Prostate gland (tissue), 2 donors: ENCODE measurements at regions not wholly inside any gene's neighbourhood (a gene's known extent, or its start where the extent isn't known, plus 50 kb on each side); places are given as distances from the start of the nearest gene placed in this dataset.

Experiments
- DNase-seq: peaks from one replicate; pipeline ENCODE4 v3.0.0-alpha.2; 2019; ENCODE audit warnings: low spot score
- H3K27ac ChIP-seq, 2 donors: fragments of 200-600 bp; sonication (generic); 2 replicates each; pipeline ENCODE4 v1.5.1; 2017 to 2019
- H3K27me3 ChIP-seq: fragments of 200-600 bp; sonication (generic); replicated peaks from 2 replicates; pipeline ENCODE4 v1.5.1; 2019; ENCODE audit not compliant: insufficient read depth
- H3K36me3 ChIP-seq, 2 donors: fragments of 200-600 bp; sonication (generic); 1 replicate in 1 of 2; 2 replicates in 1 of 2; pipeline versions ENCODE4 v1.5.1 to v1.8.1; 2017 to 2019
- H3K4me1 ChIP-seq: fragments of 200-600 bp; sonication (generic); replicated peaks from 2 replicates; pipeline ENCODE4 v1.5.1; 2019
- H3K4me3 ChIP-seq, 2 donors: fragments of 200-600 bp; sonication (generic); 2 replicates each; pipeline ENCODE4 v1.5.1; 2017 to 2019
- H3K9me3 ChIP-seq: fragments of 200-600 bp; sonication (generic); 2 replicates; pipeline ENCODE4 v1.5.1; 2017
- CTCF ChIP-seq, 4 experiments: fragments of 200-600 bp in 2 of 4; fragments of 450-650 bp in 2 of 4; sonication (generic) in 2 of 4; IDR thresholded peaks; 1 replicate in 3 of 4; 2 replicates in 1 of 4; pipeline ENCODE4 v1.5.1; 2016 to 2019; ENCODE audit warnings: antibody characterized with exemption in 4 of 4, mild to moderate bottlenecking in 2 of 4, moderate library complexity in 2 of 4
- POLR2A ChIP-seq: fragments of 450-650 bp; IDR thresholded peaks from one replicate; pipeline ENCODE4 v1.6.1; 2016; ENCODE audit warnings: antibody characterized with exemption, mild to moderate bottlenecking
- POLR2AphosphoS5 ChIP-seq: sonication (generic); formaldehyde crosslinking; IDR thresholded peaks from one replicate; pipeline ENCODE4 v1.6.1; 2017; ENCODE audit warnings: antibody characterized with exemption
- WGBS: methylation state at CpG from one replicate; pipeline ENCODE4 v1.1.5; 2018; 5-methylcytosine and 5-hydroxymethylcytosine counted together
- intact Hi-C: fragments of 100-400 bp; cut with DNase I; formaldehyde crosslinking; loops from one replicate; pipeline ENCODE4 v1.14.2; 2022

DNA sequence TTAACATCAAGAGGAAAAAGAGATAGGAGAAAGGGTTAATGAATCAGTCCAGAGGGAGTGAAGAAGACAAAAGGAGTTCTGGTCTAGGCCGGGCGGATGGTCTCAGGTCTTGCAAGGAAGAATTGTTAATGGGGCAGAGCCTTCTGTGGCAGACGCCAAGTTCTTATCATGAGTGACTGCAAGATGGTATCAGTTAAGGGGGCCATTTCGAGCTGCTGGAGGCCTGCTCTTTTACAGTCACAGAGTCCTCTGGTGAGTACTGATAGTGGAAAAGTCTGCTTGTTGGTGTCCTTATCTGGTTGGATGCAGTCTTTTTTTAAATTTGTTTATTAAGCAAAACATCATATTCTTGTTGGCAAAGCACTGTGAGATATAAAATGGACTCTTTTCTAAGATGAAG is 590.9 kb upstream of the SGCG start:
- Histone ChIP-seq H3K9me3 (no peaks in the 10 kb centered on the region), H3K27ac (no peak overlapping the region), H3K4me3 (no peak overlapping the region), H3K36me3 (no peaks in the 10 kb centered on the region), H3K27me3 (no peaks in the 10 kb centered on the region), H3K4me1 (no peaks in the 10 kb centered on the region)
- WGBS: 52% methylated on average over 4 of the region's 4 CpGs
- TF ChIP-seq POLR2AphosphoS5 (no peak), POLR2A (no peak), CTCF (IDR thresholded peaks at IDR 0.05) (no peak)
- DNase-seq: no peak
- intact Hi-C loops: no loop called here

DNA sequence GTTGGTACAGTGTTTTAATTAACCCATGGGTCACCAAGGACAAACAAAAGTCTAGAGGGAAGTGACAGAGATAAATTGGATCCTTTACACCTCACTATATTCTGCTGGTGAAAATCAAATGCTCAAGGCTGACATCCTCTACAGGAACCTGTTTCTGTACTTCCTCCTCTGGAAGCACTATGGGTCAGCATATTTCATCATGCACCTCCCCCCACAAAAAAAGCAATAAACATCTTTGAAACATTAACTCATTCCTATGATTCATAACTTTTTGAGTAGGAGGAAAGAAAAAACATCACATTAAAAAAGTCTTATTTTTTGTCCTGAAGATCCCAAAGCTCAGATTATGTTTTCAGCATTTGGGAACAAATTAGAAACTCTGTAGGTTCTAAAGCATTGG is 588.3 kb upstream of the SGCG start:
- H3K27ac ChIP-seq: no peak overlapping the region
- no peaks in the 10 kb centered on the region for H3K27me3 ChIP-seq
- H3K36me3 ChIP-seq: no peaks in the 10 kb centered on the region
- H3K4me3 ChIP-seq: no peak overlapping the region
- no peak for TF ChIP-seq CTCF (IDR thresholded peaks at IDR 0.05)
- H3K9me3 ChIP-seq: no peaks in the 10 kb centered on the region
- no peak for DNase-seq
- no peaks in the 10 kb centered on the region for H3K4me1 ChIP-seq
- intact Hi-C loops: no loop called here

GRCh38 chr13:22594041-22594440 is 586.7 kb upstream of the SGCG start:
- Histone ChIP-seq H3K27me3 (no peaks in the 10 kb centered on the region), H3K36me3 (no peaks in the 10 kb centered on the region), H3K27ac (no peak overlapping the region), H3K9me3 (no peaks in the 10 kb centered on the region), H3K4me1 (no peaks in the 10 kb centered on the region), H3K4me3 (no peak overlapping the region)
- DNase-seq: no peak
- TF ChIP-seq CTCF (IDR thresholded peaks at IDR 0.05) (no peak), POLR2A (no peak), POLR2AphosphoS5 (no peak)
- intact Hi-C loops: no loop called here
- WGBS: 53% methylated on average over 10 of the region's 10 CpGs

- 41% methylated on average over 5 of the region's 5 CpGs for WGBS
- intact Hi-C loops: no loop called here
Observed at GRCh38 chr13:22596171-22596863, 584.5 kb upstream of the SGCG start.

More at GRCh38 chr13:22596171-22596863, 584.5 kb upstream of the SGCG start:
- Histone ChIP-seq H3K27me3 (no peaks in the 10 kb centered on the region), H3K4me1 (no peaks in the 10 kb centered on the region), H3K4me3 (no peak overlapping the region), H3K36me3 (no peaks in the 10 kb centered on the region), H3K9me3 (no peaks in the 10 kb centered on the region), H3K27ac (no peak overlapping the region)
- no peak for DNase-seq
- TF ChIP-seq POLR2AphosphoS5 (no peak), POLR2A (no peak), CTCF (IDR thresholded peaks at IDR 0.05) (no peak)
